GM10266 (cell line): ENCODE measurements at regions not wholly inside any gene's neighbourhood (a gene's known extent, or its start where the extent isn't known, plus 50 kb on each side); places are given as distances from the start of the nearest gene placed in this dataset.

Source experiments
- DNase-seq: peaks from one replicate; pipeline ENCODE4 v3.0.0; 2012; ENCODE audit errors: extremely low spot score
- TF ChIP-seq, protein P1 (sequence below): IDR thresholded peaks from 2 replicates; pipeline ENCODE4 v1.5.1; 2012; ENCODE audit warnings: mild to moderate bottlenecking, low read depth; ENCODE audit not compliant: control insufficient read depth, insufficient read depth; ENCODE audit errors: missing control alignments

DNA sequence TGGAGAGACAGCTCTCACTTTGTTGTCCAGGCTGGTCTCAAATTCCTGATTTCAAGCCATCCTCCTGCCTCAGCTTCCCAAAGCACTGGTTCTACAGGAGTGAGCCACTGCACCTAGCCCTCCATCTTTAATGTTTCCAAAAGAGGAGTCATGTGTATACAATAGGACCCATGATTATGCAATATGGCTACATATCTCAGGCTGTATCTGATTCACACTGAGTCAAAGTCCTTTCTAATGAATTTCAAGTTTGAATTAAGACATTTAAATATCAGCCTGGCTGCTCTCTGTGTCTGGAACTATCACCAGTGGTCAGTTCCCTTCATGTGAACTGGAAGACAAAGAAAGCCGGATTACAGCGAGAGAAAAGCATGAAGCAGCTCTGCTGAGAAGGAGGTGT is 90.5 kb downstream of the MINAR1 start:
- TF ChIP-seq, protein P1, sequence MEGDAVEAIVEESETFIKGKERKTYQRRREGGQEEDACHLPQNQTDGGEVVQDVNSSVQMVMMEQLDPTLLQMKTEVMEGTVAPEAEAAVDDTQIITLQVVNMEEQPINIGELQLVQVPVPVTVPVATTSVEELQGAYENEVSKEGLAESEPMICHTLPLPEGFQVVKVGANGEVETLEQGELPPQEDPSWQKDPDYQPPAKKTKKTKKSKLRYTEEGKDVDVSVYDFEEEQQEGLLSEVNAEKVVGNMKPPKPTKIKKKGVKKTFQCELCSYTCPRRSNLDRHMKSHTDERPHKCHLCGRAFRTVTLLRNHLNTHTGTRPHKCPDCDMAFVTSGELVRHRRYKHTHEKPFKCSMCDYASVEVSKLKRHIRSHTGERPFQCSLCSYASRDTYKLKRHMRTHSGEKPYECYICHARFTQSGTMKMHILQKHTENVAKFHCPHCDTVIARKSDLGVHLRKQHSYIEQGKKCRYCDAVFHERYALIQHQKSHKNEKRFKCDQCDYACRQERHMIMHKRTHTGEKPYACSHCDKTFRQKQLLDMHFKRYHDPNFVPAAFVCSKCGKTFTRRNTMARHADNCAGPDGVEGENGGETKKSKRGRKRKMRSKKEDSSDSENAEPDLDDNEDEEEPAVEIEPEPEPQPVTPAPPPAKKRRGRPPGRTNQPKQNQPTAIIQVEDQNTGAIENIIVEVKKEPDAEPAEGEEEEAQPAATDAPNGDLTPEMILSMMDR = no peak
- no peak for DNase-seq

DNA sequence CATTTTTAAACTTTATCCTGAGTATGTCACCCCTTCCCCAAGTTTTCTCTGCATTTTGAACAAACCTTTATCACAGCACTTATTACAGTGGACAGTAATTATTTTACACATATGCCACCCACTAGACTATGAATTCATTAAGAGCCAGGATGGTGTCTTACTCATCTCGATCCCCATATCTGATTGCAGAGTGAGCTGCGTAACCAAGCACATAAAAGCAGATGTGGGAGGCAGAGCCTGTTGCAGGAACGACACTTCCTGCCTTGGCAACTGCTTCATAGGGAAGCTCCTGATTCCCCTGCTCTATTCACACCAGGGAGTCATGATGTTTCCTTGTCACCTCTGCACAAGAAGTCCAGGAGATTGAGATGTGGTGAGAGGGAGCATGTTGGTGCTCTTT is 91.1 kb downstream of the MINAR1 start:
- TF ChIP-seq, protein P1 = no peak
- no peak for DNase-seq

DNA sequence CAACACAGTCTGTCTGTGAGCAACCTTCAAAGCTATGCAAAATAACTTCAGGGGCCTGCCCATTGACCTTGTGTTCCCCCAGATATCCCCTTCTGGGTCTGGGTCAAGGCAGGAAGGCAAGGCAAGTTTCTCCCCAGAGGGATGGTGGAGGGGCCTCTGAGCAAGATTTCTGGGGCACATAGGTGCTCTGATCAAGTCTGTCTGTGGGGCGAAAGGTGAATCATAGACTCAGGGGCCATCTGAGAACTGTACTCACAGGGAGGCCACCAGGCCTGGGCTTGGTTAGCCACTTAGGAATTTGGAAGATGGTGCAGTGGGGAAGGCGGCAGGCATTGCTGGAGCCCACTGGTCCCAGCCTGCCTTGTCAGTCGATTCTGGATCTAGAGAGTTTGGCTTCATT is 92.4 kb downstream of the MINAR1 start:
- DNase-seq = no peak
- TF ChIP-seq, protein P1 = no peak

DNA sequence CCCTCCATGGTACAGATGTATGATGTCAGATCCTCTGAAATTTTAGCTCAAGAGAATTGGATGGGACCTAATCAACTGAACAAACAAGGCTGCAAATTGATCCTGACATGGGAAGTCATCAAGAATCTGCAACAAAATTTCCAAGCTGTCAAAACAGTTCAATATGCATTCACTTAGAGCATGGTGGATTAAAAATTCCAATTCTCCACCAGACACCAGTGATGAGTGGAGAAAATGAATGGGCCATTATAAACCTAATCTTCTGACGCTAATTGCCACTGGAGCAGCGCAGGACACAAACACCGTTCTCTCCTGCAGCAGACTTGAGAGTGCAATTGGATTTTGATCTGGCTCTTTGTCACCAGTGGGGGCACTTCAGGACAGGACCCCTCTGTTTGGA is 94.2 kb downstream of the MINAR1 start:
- TF ChIP-seq, protein P1 = no peak
- DNase-seq = no peak

DNA sequence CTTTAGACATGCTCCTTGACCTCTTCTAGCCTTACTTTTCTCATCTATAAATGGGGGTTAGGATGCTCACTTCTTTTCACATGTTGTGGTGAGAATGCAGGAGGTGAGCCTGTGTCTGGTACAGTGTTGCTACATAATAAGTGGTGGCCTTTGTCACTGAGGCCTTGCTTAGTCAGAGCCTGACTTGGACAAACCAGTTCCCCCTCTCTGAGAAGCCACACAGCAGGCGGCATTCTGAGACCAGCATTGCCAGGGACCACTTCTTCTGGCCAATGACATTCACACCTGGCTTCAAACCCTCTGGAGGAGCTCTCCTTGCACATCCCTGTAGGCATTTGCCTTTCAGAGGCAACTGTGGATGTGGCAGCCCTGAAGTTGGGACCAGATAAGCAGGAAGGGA is 95.7 kb downstream of the MINAR1 start:
- DNase-seq = no peak
- TF ChIP-seq, protein P1 = no peak

DNA sequence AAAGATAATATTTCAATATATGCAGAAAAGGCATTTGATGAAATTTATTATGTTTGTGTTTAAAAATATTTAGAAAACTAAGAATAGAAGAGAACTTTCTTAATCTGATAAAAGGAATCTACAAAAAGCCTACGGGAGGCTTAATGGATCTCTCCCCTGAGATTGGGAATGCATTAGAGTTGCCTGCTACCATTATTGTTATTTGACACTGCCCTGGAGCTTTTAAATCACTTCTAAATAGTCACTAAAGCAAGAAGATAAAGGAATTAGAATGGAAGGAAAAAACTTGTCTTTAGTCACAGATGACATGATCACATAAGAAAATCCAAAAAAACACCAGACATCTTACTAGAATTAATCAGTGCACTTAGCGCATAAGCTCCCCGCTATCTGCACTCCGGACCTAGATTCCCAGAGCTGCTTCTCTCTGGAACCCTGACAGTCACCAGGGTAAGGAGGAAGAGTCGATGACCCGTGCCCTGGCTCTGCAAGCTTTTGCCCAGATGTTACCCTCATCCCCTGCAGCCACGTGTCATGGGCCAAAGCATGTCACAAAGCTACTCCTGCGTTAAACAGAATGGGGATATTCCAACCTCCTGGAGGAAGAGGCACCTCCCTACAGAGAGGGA is 97.1 kb downstream of the MINAR1 start:
- no peak for DNase-seq
- TF ChIP-seq, protein P1 = no peak

DNA sequence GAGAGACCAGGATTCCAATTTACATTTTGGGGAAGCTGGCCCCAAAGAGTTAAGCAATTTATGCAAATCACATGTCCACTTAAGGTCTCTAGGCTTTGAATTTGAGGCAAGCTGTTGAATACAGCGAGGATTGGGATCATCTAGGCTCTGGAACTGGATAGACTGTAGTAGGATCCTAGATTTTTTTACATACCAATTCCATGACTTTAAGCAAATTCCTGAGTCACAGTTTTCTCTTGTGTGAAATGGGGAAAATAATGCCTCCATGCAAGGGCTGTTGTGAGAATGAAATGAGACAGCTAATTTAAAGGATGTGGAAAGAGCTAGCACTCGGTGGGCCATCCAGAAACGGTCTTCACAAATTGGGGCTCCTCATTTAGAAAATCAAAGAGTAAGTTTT is 103.4 kb downstream of the MINAR1 start:
- TF ChIP-seq, protein P1 = no peak

More for the DNA sequence above, 103.4 kb downstream of the MINAR1 start:
- no peak for DNase-seq
